HK-2 (cell line): ENCODE measurements at regions not wholly inside any gene's neighbourhood (a gene's known extent, or its start where the extent isn't known, plus 50 kb on each side); places are given as distances from the start of the nearest gene placed in this dataset.

Source experiments
- DNase-seq: peaks from one replicate; pipeline ENCODE4 v3.0.0-alpha.2; 2018; ENCODE audit not compliant: unreplicated experiment

DNA sequence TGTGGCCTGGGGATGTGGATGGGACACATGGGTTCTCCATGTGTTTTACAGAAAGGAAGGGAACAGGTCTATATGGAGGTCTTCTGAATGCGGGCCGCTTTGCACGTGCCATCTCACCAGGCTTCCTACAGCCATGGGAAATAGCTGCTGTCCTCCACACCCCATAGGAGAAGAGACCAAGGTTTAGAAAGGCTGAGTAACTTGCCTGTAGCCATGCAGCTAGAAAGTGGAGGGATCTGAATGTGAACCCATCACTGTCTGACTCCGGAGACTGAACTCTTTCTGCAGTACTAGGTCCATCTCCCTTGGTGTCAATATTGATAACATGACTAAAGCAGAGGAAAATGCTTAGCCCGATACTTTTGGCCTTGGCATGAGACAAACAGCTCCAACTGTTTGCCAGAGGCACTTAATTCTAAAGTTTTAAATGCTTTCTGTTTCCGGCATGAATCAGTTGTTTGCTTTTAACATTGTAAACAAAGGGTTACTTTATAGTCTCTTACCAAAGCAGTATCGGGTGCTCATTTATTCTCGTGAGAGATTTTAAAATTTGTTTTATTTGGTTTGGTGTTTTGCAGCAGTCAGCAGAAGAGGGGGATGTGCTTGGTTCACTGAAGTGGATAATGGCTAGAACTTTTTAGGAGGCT is 64.8 kb upstream of the LOXL4 start:
- no peak for DNase-seq

- no peak for DNase-seq
These were observed 63.9 kb upstream of the LOXL4 start for GRCh38 chr10:98331885-98332284.

DNA sequence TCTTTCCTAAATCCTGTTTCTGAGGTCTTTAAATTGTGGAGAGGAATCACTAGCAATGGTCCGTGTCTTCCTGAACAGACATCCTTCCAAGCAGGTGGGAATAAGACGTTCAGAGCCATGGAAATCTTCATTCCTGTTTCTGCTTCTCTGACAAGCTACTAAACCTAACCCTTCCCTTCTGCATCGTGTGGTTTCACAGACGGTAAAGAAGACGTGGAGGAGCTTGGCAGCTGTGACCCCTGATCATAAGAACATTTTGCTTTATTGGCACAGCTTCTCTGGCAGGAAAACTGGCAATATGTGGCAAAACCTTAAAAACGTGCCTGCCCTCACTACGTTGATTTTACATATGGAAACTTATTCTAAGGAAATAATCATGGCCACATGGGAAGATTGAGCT is 63.0 kb upstream of the LOXL4 start:
- no peak for DNase-seq

DNA sequence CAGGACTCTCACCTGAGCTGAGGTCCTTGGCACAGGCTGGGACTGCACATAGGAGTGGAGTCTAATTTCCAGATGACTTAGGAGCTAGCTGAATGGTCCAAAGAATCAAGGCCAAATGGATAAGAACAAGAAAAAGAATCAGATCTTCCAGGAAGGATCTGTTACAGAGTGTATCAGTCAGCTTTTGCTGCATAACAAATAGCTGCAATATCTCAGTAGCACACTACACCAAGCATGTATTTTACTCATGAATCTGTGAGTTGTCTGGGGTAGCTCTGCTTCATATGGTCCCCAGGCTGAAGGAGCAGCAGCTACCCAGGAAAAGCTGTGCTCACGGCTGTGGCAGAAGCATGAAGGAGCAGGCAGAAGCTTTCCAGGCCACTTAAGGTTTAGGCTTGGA is 60.6 kb upstream of the LOXL4 start:
- no peak for DNase-seq

- no peak for DNase-seq
These were observed 60.2 kb upstream of the LOXL4 start for GRCh38 chr10:98328163-98328562.

- DNase-seq = no peak
These were observed 58.6 kb upstream of the LOXL4 start for GRCh38 chr10:98326621-98327027.

DNA sequence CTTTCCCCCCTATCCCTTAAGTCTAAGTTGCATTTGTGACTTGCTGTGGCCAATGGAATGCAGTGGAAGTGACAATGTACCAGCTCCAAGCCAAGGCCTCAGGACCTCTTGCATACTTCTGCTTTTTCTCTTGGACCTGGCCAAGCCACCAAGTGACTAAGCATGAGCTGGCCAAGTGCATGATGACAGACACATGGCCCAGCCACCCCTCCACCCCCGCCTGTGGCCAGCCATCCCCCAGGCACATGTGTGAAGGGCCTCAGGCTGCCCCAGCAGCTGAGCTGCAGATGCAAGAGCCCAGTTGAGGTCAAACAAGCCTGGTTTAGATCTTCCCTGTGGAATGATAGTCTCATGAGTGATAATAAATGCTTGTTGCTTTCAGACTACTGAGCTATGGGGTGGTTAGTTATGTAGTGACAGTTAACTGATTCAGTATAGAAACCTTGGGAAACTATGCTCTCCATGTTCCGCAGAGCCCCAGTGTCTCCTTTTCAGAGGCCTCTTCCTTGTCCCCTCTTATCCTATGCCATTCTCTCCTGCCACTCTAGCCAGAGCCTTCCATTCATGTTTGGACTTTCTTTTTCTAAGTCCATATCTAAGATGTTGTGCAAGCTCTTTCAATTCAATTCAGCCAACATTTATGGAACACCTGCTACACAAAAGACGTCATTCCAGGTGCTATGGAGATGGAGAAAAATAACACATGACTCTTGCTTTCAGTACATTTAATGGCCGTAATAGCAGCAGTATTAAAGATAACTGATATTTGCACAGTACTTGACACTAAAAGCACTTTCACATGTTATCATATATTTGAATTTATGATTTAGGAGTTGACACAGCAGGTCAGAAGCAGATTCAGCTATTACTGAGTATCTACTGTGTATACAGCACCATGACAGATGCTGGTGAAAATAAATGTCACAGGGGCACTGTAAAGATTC is 55.5 kb upstream of the LOXL4 start:
- DNase-seq = peak; percentile 70

GRCh38 chr10:98321186-98321780 is 53.3 kb upstream of the LOXL4 start:
- DNase-seq = no peak

- no peak for DNase-seq
These were observed 52.6 kb upstream of the LOXL4 start for GRCh38 chr10:98320486-98321185.

DNA sequence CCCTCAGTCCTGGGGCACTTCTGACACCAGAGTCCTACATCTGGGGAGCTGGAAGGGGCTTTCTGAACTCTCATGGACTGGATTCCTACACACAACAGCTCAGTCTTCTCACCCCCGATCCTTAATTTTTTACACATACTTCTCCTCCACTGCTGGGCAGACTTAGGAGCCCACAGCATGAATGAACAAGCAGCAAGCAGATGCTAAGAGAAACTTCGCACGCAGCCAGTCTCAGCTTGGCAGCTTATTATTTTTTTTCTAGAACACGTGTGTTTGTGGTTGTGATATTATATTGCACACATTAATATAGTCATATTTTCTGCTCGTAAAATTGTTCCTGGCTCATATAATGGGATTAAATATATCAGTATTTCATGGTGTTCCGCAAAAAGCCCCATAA is 50.9 kb upstream of the LOXL4 start:
- no peak for DNase-seq
